ENCODE measurements at regions not wholly inside any gene's neighbourhood (a gene's known extent, or its start where the extent isn't known, plus 50 kb on each side); places are given as distances from the start of the nearest gene placed in this dataset.

DNA sequence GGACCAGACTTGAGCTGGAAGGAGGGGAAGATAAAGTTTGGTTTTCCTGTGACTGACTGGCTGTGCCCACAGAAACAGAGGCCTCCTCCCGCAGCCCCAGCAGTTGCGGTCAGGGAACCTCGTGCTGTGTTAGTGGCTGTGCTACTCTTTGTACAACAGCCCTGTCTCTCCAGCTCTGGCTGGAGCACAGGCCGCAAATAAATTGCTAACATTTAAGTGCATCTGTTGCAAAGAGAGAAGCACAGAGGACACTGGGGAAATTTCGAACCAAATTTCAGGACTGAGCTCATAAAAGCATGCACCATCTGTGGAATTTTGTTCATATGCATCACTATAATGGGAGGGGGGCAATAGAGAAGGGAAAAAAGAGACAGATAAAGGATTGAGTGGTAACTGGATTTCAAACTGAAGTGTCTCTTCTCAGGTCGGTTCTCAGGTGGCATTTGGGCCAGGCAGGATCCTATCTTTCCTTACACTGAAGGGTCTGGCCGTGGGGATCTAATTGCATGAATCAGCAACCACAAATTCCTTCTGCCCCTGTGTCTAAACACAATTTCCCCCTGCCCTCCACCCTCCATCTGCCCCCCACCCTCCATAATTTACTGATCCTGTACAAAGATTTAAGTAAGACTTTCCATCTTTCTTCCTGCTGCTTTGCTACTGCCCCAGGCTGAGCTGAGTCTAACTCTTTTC is 88.9 kb upstream of the ATXN1 start:
- no peak for DNase-seq

DNA sequence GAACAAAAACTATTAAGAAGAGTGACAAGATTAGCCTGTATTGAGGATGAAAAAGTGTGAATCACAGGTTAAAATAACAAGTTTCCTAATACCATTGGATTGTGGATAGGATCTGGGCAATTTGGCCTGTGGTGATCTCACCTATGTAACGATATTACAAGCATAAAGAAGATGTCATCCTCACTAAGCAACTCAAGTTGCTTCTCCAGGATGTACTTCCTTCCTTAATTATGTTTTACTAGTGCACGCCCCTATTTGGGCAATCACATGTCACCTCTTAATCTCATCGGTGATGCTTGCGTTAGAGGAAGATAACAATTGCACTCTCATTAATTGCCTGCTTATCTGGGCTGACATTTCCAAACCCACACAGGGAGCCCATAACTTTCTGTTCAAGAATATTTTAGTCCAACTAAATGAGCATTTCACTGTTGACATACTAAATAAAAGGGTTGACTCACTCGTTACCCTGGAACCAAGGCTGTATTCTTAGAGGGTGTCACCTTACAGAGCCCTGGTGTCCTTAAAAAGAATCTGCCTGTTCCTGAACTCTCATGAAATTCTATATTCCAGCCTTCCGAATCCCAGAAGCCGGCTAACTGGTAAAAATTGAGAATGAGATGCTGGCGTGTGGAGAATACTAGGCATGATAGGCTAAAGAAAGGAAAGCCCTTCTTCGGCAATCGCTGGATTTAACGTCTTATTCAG is 88.2 kb upstream of the ATXN1 start:
- no peak for DNase-seq

DNA sequence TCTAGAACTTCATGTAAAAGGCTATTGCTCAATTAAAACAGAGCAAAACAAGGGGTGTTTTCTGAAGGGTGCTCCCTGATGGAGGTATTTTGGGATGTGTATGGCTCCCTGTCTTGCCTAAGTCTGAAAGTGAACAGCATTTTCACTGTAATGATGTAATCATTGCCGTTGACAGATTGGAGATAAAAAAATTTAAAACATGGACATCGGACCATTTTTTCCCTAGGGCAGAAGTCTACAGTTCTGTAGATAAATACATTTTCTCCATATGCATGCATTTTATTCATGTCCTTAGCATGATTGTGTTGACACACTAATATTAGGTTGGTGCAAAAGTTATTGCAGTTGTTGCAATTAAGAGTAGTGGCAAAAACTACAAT is 85.1 kb upstream of the ATXN1 start:
- DNase-seq: no peak

DNA sequence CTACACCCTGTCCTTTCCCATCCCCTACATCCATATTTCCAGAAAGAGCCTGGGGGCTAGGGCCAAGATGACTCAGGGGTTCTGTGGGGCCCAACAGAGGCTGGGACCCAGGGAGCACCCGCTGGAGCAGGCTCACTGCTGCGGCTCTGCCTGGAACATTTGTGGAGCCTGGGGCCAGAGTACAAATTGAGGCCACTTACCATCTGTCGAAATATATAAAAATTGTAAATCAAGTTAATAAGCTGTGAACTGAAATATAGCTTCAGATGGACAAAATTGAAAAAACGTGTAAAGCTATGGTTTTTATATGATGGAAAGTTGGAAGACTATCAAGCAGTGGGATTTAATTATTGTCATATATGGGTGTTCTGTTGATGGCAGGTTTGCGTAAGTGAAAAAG is 82.9 kb upstream of the ATXN1 start:
- no peak for DNase-seq

DNA sequence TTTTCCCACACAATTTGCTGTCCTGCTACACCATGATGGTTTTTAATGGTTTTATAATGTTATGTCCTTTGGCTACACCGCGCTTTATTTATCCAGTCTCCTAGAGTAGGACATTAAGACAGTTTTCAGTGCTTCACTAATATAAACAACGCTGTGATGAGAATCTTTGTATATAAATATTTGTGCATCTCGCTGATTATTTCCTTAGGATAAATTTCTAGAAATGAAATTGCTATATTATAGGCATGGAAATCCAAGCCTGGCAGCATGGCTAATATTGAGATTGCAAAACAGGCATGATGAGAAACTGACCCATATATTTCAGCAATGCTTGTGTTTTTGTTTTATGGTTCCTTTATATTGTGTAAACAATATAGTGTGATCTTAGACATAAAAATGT is 81.4 kb upstream of the ATXN1 start:
- no peak for DNase-seq

DNA sequence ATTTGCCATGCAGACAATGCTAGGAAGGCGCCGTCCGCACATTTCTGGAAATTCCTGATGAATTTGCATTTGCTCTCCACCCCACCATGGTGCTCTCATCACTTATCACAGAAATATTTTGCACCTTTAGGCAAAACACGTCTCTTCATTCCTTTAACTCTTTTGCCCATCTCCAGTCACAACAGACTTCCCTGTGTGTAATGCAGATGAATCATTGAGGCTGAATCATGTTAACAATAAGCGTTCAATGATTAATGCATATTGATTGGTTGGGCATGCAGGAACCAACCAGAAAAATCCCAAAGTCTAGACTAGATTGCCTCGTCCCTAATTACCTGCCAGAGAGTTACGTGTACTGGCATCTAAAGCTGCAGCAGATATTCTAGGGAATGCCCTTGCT is 80.0 kb upstream of the ATXN1 start:
- no peak for DNase-seq

DNA sequence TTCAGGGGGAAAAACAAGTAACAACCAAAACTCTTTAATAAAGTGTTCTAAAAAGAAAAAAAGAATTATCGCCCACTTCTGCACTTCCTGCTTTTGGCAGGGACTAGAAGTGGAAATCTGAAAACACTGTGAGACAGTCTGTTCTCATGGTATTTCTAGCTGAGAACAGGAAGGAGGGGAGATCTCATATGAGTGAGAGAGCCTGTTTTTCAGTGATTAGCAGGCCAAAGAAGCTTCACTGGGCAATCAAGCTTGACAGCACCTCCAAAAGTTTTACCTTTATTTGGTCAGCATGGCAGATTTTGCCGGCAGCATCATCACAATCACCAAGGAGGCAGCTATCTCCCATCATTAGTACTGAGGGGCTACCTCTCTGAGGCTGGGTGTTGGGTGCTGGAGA is 79.5 kb upstream of the ATXN1 start:
- DNase-seq: no peak

DNA sequence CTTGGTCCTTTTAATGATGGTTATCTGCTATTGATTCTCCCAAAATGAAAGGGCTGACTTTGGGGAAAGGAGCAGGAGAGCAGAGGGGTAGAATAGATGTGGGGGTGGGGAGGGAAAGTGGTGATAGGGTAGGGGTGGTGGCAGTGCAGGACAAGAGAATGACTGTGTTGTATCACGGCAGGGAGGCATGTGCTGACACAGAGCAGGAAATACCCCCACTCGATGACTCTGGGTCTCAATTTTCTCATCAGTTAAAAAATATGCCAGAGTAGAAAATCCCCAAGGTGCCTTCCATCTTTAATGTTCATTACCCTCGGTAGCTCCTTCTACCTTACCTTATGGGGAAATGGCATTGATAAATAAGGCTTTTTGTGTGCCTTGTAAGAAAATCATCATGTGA is 79.0 kb upstream of the ATXN1 start:
- peak; percentile 8 for DNase-seq

DNA sequence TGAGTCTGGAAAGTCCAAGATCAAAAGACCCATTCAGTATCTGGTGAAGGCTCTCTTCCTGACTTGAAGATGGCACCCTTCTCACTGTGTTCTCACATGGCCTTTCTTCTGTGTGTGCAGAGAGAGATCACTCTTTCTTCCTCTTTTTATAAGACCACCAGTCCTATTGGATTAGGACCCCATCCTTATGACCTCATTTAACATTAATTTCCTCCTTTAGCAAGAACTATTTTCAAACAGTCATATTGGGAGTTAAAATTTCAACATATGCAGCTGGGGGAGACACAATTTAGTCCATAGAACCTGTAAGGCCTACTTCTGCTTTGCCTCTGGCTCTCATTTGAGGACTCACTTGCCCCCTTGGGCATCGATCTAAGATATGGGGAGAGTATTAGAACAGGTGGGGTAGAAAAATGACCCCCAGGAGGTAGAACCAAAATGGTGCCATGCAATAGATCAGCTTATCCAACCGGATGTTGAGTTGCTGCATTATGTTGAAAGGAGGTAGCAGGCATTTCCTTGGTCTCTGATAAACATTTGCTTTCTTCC is 78.4 kb upstream of the ATXN1 start:
- no peak for DNase-seq

DNA sequence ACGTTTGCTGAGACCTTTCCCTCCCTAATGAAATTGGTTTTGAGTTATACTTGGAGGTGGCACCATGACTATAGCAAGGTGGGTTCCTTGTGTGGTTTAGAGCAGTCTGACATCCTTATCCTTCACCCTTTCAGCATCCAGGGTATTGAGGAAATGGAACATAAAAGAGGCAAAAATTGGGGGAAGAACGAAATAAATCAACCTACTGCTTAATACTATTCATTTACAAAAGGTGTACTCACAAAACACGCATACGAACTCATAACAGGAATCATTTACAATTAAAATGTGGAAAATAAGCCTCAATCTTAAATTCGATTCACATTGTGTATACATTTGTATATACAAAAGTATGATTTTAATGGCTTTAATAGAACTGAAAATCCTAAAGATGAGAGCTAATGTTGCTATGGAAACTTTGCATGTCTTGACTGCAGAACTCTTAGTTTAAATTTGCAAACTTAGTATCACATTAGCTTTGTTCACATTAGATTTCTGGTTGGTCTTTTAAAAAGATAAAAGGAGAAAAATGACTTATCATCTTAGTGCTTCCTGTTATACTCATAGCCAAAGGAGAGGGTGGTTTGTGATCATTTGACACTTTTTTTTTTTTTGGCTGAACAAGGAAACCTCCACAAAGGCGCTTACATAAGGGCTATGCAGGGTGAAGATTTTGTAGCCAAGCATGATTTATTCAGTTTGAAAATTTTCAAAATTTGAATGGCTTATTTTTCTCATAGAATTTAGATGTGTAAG is 76.1 kb upstream of the ATXN1 start:
- DNase-seq: no peak

DNA sequence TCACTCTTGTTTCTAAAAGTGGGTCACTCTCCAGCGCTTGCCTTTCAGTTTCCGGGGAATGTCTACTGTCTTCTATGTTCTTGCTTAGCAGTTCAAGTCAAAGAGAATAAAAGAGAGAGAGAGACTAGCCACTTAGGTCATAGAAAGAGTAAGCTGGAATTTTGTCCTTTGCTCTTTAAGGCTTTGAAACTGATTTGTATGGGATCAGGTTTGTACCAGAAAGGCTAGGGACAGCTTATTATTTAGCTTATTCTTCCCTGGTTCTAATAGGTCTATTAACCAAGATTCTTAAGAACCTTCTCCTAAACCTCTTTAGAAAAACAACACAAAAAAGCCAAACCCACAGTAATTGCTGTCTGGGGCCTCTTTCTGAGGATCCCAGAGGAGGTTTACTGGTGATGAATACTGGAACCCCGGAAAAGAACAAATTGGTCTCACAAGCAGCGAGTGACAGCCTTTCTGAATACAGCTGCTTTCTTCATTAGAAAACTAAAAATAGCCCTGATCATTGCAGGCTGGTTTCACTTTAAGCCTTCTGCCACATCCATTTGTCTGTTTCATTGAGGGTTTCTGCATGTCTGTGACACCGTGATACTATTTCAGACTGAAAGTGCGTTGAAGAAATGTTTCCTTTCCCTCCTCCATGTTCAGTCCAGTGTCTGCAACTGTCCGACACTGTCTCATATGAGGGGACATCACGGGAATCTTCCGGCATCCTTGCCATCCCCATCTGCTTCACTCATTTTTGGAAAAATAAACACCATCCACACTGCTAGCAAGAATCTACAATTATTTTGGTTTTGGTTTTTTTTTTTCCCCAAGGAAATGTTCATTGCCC is 75.1 kb upstream of the ATXN1 start:
- DNase-seq: peak; percentile 7

DNA sequence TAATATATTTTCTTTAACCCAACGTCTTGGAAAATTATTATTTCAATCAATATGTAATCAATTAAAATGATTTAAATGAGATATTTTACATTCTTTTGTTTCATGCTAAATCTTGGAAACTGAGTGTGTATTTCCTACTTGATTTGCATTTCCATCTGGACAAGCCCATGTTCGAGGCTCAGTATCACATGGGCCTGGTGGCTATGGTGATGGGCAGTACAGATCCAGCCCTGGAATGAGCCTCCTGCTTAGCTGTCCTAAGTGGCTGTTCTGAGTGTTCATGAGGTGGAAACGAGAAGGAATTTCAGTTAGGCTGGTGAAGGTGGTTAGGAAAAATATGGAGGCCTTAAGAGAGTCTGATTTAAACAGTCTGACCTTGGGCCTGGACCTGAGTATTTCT is 73.0 kb upstream of the ATXN1 start:
- DNase-seq: no peak

DNA sequence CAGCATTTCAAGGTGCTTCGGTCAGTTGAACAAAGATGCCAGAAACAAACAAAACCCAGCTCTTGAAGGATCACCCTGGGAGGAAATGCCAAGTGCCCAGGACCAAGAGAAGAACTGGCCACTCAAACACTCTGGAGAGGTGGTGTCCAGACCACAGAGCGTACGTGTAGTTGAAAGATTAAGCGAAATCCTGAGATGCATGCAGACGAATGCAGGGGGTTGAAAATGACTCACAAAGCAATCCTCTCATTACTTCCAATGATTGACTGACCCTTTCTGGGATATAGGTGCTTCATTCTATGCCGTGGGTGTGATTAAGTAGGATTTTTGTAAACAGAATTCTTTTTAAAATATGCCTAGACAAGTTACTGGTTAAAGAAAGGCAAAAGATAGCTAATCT is 71.5 kb upstream of the ATXN1 start:
- no peak for DNase-seq

DNA sequence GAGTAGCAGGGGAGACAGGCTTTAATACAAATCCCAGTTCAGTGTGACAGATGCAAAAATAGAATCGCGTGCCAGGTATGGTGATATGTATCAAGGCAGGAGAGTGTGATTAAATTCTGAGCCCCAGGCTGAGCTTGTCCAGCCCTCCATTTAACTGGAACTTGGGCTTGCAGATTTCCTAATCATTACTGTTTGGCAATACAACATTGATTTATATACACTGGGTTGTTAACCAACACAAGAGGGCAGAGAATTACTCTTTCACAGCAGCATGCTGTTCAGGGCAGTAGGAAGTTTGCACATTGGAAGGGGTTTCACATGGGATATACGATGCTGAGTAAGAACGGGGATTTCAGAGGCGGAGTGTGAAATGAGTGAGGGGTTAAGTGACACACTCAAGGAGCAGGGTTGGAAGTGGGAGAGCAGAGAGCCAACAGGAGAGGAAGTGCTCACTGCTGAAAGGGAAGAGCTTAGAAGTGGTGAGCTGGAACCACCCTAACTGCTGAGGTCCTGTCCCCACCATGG is 70.8 kb upstream of the ATXN1 start:
- DNase-seq: no peak

DNA sequence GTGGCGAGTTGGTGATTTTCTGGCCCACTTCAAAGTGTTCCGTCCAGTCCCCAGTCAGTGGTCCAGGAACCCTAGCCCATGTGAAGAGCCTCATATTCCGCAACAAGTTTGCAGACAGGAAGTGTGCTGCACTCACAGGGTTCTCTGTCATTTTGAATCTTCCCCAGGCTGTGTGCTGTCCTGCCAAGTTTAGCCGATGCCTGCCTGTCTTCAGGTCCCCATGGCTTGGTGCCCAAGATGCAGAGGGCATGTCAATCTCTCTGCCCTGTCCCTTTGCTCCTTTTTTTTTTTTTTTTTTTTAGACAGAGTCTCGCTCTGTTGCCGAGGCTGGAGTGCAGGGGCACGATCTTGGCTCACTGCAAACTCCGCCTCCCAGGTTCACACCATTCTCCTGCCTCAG is 69.9 kb upstream of the ATXN1 start:
- no peak for DNase-seq

DNA sequence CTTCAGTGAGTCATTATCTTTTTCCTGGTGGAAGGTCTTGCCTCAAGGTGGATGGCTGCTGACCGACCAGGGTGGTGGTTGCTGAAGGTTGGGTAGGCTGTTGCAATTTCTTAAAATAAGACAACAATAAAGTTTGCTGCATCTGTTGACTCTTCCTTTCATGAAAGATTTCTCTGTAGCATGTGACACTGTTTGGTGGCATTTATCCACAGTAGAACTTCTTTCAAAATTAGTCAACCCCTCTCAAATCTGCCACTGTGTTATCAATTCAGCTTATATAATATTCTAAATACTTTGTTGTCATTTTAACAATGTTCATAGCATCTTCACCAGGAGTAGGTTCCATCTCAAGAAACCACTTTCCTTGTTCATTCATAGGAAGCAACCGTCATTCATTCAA is 66.8 kb upstream of the ATXN1 start:
- DNase-seq: no peak

DNA sequence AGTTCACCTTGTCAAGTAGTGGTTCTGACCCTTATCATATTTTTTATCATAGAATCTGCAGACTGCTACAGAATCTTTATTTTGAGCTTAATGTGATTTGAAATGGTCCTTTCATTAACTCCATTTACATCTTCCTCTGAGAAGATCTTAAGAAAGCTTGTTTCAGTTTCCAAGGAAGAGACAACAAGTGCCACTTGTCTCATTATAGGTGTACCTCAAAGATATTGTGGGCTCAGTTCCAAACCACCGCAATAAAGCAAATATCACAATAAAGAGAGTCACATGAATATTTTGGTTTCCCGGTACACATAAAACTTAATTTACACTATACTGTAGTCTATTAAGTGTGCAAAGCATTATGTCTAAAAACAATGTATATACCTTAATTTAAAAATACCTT is 66.4 kb upstream of the ATXN1 start:
- DNase-seq: no peak

DNA sequence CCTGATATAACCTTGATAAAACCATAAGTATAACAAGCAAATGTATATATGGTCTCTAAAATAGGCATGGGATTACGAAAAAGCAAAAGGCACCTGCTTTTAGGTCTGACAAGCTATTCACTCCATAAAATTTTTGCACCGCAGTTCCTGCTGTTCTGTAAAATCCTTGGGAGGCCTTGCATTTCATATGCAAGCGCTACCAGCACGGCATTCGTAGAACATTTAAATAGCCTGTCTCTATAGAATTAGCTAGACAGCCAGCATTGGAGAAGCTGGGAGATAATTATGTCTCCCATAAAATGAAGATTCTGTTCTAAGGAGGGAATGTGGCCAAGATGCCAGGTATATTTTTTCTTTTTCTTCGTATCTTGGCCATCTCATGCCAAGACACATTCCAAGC is 64.5 kb upstream of the ATXN1 start:
- no peak for DNase-seq

DNA sequence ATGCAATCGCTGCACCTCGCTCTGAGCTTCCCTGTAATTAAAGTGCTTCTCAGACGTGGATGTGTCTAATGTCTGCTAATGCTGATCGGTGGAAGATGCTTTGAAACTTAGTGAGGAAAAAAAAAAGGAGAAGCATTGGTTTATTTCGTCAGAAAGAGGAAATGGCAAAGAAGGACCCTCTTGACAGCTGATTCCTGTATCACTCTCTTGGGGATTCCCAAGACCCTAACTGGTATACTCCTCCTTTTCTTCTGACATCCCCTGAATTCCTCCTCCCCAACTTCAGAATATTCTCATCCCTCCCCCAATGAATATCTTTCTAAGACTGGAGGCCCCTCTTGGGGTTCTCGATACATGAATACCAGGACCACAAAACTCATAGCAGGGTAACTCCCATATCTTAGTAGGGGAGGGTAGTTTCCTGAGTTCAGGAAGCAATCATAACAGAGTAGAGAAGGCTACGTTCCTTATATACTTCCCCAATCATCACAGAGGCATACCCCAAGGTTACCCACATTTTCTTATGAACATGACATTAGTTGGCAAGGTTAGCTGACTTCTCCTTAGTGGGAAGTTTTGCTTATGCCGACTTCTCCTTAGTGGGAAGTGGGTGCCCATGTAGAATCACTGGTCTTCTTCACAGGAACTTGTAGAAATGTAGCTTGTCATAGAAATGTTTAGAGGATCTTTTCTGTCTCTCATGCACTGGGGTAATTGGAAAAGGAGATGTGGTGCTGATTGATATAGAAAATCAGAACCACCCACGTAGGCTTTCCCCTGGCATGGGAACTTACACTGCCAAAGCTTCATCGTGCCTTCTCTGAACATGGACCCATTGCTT is 63.8 kb upstream of the ATXN1 start:
- no peak for DNase-seq

DNA sequence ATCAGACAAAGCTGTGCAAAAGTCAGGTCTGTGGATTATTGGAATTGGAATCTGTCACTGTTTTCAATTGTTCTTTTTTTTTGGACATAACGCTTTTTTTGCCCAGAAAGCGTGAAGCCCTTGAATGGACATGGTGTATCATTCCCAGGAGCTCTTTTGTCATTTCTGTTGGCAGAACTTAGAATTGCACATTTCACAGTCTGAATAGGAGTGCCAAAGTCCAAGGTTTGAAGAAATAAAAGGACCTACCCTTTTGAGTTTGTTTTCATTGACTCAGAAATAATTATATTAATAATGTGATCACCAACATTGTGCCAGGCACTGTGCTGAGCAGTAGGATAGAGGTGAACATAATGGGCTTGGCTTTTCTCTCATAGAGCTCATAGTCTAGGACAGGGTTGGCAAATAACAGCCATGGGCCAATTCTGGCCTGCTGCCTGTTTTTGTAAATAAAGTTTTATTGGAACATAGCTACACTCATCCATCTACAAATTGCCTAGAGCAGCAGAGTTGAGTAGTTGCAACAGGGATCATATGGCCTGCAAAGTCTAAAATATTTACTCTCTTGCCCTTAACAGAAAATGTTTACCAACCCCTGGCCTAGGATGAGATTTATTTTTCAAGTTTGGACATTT is 62.6 kb upstream of the ATXN1 start:
- no peak for DNase-seq

DNA sequence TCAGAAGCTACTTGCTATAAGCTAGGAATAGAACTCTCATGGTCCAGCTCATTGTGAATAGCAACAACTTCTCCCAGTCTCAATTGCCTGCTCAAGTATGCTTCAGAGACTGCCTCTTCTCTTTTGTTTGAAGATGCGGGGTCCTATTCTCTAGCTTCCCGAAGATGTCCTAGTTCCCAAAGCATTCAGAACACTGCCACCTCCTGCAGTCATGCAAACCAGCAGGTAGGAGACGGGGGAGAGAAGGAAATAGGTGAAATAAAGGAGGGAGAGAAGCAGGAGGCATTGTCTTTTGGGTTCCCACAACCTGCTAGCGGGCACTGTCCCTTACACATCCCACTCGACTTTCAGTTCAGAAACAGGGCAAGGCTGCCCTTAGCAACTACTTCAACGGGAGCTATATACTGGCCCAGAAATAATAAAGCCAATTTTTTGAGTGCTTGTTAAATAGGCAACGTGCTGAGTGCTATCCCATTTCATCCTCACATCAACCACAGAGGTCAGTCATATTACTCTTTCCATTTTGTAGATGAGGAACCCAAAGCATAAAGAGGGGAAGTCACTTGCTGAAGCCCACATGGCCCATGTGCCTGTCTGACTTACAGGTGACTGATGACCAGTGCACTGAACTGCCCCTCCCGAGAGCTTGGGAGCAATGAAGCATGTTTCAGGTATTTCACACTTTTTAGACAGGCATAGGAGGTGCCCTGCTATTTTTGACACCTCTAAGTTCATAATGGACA is 61.9 kb upstream of the ATXN1 start:
- DNase-seq: no peak
